A673 (cell line): ENCODE measurements at regions not wholly inside any gene's neighbourhood (a gene's known extent, or its start where the extent isn't known, plus 50 kb on each side); places are given as distances from the start of the nearest gene placed in this dataset.

ENCODE experiments used
- CTCF ChIP-seq: fragments of 300-800, 200-600 bp; sonication (generic); conservative IDR thresholded peaks from 2 replicates; pipeline ENCODE4 v1.5.1; 2017; ENCODE audit warnings: low read depth, mild to moderate bottlenecking, antibody characterized with exemption, low read length, moderate library complexity, mixed read lengths
- EZH2 ChIP-seq: fragments of 200-600 bp; sonication (generic); IDR thresholded peaks from 2 replicates; pipeline ENCODE4 v1.6.1; 2017; ENCODE audit warnings: borderline replicate concordance, low read depth, mild to moderate bottlenecking, mixed read lengths, antibody characterized with exemption, low read length; ENCODE audit not compliant: poor library complexity, severe bottlenecking

- no peak for TF ChIP-seq CTCF
- no peak for TF ChIP-seq EZH2
Measured at GRCh38 chr4:73690051-73690738, 50.2 kb upstream of the CXCL8 start.
